MM.1S (cell line): ENCODE measurements at regions not wholly inside any gene's neighbourhood (a gene's known extent, or its start where the extent isn't known, plus 50 kb on each side); places are given as distances from the start of the nearest gene placed in this dataset.

Source experiments
- DNase-seq: peaks from one replicate; pipeline ENCODE4 v3.0.0-alpha.2; 2015
- H2AFZ ChIP-seq: fragments of 300-600 bp; sonication (generic); 2 replicates; pipeline ENCODE4 v1.6.0; 2016; ENCODE audit warnings: antibody characterized with exemption, low read length
- H3F3A ChIP-seq: fragments of 300-600 bp; sonication (generic); 2 replicates; pipeline ENCODE4 v1.6.1; 2016; ENCODE audit warnings: mild to moderate bottlenecking, antibody characterized with exemption, low read length, moderate library complexity, mixed read lengths; ENCODE audit not compliant: insufficient read depth
- H3K27ac ChIP-seq: fragments of 300-600 bp; sonication (generic); 2 replicates; pipeline ENCODE4 v1.5.1; 2016; ENCODE audit warnings: mild to moderate bottlenecking, low read length
- H3K27me3 ChIP-seq: fragments of 300-600 bp; sonication (generic); replicated peaks from 2 replicates; pipeline ENCODE4 v1.6.0; 2016; ENCODE audit warnings: low read length; ENCODE audit not compliant: insufficient read depth
- H3K36me3 ChIP-seq: fragments of 300-600 bp; sonication (generic); replicated peaks from 2 replicates; pipeline ENCODE4 v1.6.1; 2016; ENCODE audit warnings: mild to moderate bottlenecking, low read length, mixed read lengths; ENCODE audit not compliant: insufficient read depth
- H3K4me1 ChIP-seq: fragments of 300-600 bp; sonication (generic); 2 replicates; pipeline ENCODE4 v1.6.1; 2016; ENCODE audit warnings: low read length, mixed read lengths
- H3K4me2 ChIP-seq: fragments of 300-600 bp; sonication (generic); 2 replicates; pipeline ENCODE4 v1.6.0; 2016; ENCODE audit warnings: low read depth, low read length
- H3K4me3 ChIP-seq: fragments of 300-600 bp; sonication (generic); 2 replicates; pipeline ENCODE4 v1.5.1; 2016; ENCODE audit warnings: low read length, mixed read lengths
- H3K79me2 ChIP-seq: fragments of 300-600 bp; sonication (generic); 2 replicates; pipeline ENCODE4 v1.6.1; 2016; ENCODE audit warnings: mixed run types, low read length, mixed read lengths
- H3K9ac ChIP-seq: fragments of 300-600 bp; sonication (generic); 2 replicates; pipeline ENCODE4 v1.6.1; 2016; ENCODE audit warnings: low read length, mixed read lengths
- H3K9me2 ChIP-seq: fragments of 300-600 bp; sonication (generic); replicated peaks from 2 replicates; pipeline ENCODE4 v1.6.1; 2016; ENCODE audit warnings: mild to moderate bottlenecking, low read length, mixed read lengths; ENCODE audit not compliant: insufficient read depth
- H3K9me3 ChIP-seq: fragments of 300-600 bp; sonication (generic); replicated peaks from 2 replicates; pipeline ENCODE4 v1.6.1; 2016; ENCODE audit warnings: mild to moderate bottlenecking, low read length, mixed read lengths; ENCODE audit not compliant: insufficient read depth
- H4K20me1 ChIP-seq: fragments of 300-600 bp; sonication (generic); 2 replicates; pipeline ENCODE4 v1.6.1; 2016; ENCODE audit warnings: mild to moderate bottlenecking, low read length, moderate library complexity, mixed read lengths; ENCODE audit not compliant: insufficient read depth
- EZH2 ChIP-seq: fragments of 300-600 bp; sonication (generic); optimal IDR thresholded peaks from 2 replicates; pipeline ENCODE3; 2017; ENCODE audit warnings: low read depth, mild to moderate bottlenecking, antibody characterized with exemption, low read length, mixed read lengths
- EZH2phosphoT487 ChIP-seq: fragments of 300-600 bp; sonication (generic); IDR thresholded peaks from 2 replicates; pipeline ENCODE4 v1.6.1; 2018; ENCODE audit warnings: antibody characterized with exemption, low read length
- TF ChIP-seq, protein P1 (sequence below): fragments of 300-600 bp; sonication (generic); IDR thresholded peaks from 2 replicates; pipeline ENCODE4 v1.5.1; 2016; ENCODE audit warnings: antibody characterized with exemption, low read length, mixed read lengths

DNA sequence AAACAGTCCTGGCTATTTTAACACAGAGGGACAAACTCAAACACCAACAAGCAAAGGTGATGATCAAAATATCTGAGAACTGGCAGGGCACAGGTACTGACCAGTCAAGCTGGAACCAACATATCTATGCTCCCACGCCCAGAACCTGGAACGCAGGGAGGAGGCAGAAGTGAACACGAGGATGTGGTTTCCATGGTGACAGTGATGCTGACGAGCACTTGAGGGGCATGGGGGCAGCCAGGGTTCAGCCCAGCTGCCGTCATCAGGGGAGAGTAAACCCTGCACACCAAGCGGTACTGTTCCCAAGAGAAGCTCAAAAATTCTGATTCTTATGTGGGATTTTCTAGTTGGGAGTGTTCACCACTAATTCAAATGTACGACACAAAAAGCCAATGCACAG lies 113.6 kb upstream of the SFSWAP start:
- DNase-seq = no peak

DNA sequence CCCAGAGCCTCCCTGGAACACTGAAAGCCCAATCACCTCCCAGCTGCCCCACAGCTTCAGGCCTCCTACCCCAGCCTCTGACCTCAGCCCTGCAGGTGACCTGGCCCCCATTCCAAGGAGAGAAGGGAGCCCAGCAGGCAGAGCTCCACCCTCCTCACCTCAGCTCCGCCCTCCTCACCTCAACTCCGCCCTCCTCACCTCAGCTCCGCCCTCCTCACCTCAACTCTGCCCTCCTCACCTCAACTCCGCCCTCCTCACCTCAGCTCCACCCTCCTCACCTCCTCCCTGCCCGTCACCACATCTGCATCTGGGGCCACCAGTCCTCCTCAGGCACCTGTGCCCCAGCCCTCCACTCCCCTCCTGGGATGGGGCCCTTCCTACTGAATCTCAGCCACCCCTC lies 112.2 kb upstream of the SFSWAP start:
- no peak overlapping the region for H3K9ac ChIP-seq
- no peaks in the 10 kb centered on the region for H4K20me1 ChIP-seq
- no peaks in the 10 kb centered on the region for H3K9me2 ChIP-seq
- no peaks in the 10 kb centered on the region for H3F3A ChIP-seq
- no peaks in the 10 kb centered on the region for H3K9me3 ChIP-seq
- H3K4me3 ChIP-seq = no peak overlapping the region
- H2AFZ ChIP-seq = no peak overlapping the region
- TF ChIP-seq EZH2 (no peak), EZH2phosphoT487 (no peak)
- TF ChIP-seq, protein P1, sequence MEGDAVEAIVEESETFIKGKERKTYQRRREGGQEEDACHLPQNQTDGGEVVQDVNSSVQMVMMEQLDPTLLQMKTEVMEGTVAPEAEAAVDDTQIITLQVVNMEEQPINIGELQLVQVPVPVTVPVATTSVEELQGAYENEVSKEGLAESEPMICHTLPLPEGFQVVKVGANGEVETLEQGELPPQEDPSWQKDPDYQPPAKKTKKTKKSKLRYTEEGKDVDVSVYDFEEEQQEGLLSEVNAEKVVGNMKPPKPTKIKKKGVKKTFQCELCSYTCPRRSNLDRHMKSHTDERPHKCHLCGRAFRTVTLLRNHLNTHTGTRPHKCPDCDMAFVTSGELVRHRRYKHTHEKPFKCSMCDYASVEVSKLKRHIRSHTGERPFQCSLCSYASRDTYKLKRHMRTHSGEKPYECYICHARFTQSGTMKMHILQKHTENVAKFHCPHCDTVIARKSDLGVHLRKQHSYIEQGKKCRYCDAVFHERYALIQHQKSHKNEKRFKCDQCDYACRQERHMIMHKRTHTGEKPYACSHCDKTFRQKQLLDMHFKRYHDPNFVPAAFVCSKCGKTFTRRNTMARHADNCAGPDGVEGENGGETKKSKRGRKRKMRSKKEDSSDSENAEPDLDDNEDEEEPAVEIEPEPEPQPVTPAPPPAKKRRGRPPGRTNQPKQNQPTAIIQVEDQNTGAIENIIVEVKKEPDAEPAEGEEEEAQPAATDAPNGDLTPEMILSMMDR = no peak
- H3K79me2 ChIP-seq = no peaks in the 10 kb centered on the region
- no peak for DNase-seq
- no peak overlapping the region for H3K4me2 ChIP-seq
- no peaks in the 10 kb centered on the region for H3K4me1 ChIP-seq
- no peak overlapping the region for H3K27ac ChIP-seq
- no peaks in the 10 kb centered on the region; the same call in 1 of the 2 replicates for H3K27me3 ChIP-seq
- H3K36me3 ChIP-seq = no peaks in the 10 kb centered on the region

More for the DNA sequence above, 113.6 kb upstream of the SFSWAP start:
- no peaks in the 10 kb centered on the region for H3K36me3 ChIP-seq
- no peak overlapping the region for H3K4me3 ChIP-seq
- H3K9me2 ChIP-seq = no peaks in the 10 kb centered on the region
- H4K20me1 ChIP-seq = no peaks in the 10 kb centered on the region
- no peak overlapping the region for H2AFZ ChIP-seq
- H3K9me3 ChIP-seq = no peaks in the 10 kb centered on the region
- no peaks in the 10 kb centered on the region for H3K4me1 ChIP-seq
- H3K27ac ChIP-seq = no peak overlapping the region
- H3K79me2 ChIP-seq = no peaks in the 10 kb centered on the region
- H3F3A ChIP-seq = no peaks in the 10 kb centered on the region
- H3K9ac ChIP-seq = no peak overlapping the region
- no peak overlapping the region for H3K4me2 ChIP-seq
- TF ChIP-seq, protein P1 = no peak
- TF ChIP-seq EZH2phosphoT487 (no peak), EZH2 (no peak)
- no peaks in the 10 kb centered on the region; the same call in 1 of the 2 replicates for H3K27me3 ChIP-seq

DNA sequence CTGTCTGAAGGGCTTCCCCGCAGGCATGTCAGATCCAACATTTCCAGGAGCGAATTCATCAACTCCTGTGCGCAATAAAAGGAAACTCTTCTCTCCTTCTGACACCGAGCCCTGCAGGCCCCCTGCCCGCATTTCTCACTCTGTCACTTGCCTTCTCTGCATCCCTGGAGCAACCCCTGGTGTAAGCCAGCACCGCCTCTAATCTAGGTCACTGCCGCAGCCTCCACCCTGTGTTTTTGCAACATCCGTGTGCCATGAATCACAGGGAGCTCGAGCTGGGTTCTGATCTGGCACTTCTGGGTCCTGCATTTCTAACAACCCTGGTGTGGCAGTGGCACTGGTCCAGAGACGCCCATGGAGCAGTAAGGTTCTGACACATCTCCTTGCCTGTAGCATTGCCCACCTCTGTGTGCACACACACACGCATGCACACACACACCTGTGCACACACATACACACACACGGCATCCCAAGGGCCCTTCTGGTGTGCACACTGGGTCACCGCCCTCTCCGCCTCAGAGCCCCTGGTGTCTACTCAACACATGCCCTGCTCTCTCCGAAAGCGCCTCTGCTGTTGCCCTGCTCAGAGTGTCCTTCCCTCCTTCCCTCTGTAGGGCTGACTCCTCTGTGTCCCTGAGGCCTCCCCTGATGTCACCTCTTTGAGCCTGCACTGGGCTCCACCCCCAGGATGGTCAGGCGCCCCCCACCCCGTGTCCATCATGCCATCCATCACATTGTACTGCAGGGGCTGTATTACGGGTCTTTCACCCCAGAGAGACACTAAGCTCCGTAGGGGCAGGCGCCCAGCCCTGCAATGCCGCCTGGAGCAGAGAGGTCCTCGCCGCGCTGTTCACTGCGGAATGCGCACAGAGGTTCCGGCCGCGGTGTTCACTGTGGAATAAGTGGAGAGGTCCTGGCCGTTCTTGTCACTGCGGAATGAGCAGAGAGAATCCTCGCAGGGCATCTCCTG lies 111.4 kb upstream of the SFSWAP start:
- Histone ChIP-seq H4K20me1 (no peaks in the 10 kb centered on the region), H3K36me3 (no peaks in the 10 kb centered on the region), H3K9me3 (no peaks in the 10 kb centered on the region), H3F3A (no peaks in the 10 kb centered on the region), H2AFZ (no peak overlapping the region), H3K4me3 (no peak overlapping the region), H3K79me2 (no peaks in the 10 kb centered on the region), H3K4me1 (no peaks in the 10 kb centered on the region), H3K9me2 (no peaks in the 10 kb centered on the region), H3K27me3 (no peaks in the 10 kb centered on the region; the same call in 1 of the 2 replicates), H3K27ac (no peak overlapping the region), H3K9ac (no peak overlapping the region), H3K4me2 (no peak overlapping the region)
- no peak for DNase-seq
- TF ChIP-seq, protein P1 = no peak
- no peak for TF ChIP-seq EZH2
- TF ChIP-seq EZH2phosphoT487 = no peak
